SK-N-SH (cell line): ENCODE measurements at regions not wholly inside any gene's neighbourhood (a gene's known extent, or its start where the extent isn't known, plus 50 kb on each side); places are given as distances from the start of the nearest gene placed in this dataset.

Experiments used
- CHD2 ChIP-seq: fragments of 150-350 bp; IDR thresholded peaks from 2 replicates; pipeline ENCODE4 v1.6.1; 2018; ENCODE audit warnings: low read length; ENCODE audit not compliant: partially characterized antibody
- CTCF ChIP-seq: fragments of 200-600 bp; sonication (generic); IDR thresholded peaks from 2 replicates; pipeline ENCODE4 v1.6.1; 2017; ENCODE audit warnings: antibody characterized with exemption, mild to moderate bottlenecking, moderate library complexity
- EP300 ChIP-seq, 2 experiments: IDR thresholded peaks; 2 replicates each; pipeline versions ENCODE4 v1.4.0 to v1.6.1; 2012; ENCODE audit warnings: borderline replicate concordance in 1 of 2, low read depth in 1 of 2, low read length in 1 of 2
- EZH2phosphoT487 ChIP-seq: fragments of 200-600 bp; sonication (generic); IDR thresholded peaks from 2 replicates; pipeline ENCODE4 v1.6.1; 2017; ENCODE audit warnings: low read depth, mixed run types, mild to moderate bottlenecking, antibody characterized with exemption, moderate library complexity, borderline replicate concordance
- FOXJ3 ChIP-seq: sonication (generic); formaldehyde crosslinking; IDR thresholded peaks from 2 replicates; pipeline ENCODE4 v1.5.1; 2020; ENCODE audit warnings: mild to moderate bottlenecking, missing genetic modification reagents
- NRF1 ChIP-seq: IDR thresholded peaks from 2 replicates; pipeline ENCODE4 v1.6.1; 2012; ENCODE audit warnings: low read depth, mild to moderate bottlenecking, low read length
- POLR2AphosphoS5 ChIP-seq: IDR thresholded peaks from 2 replicates; pipeline ENCODE4 v1.6.1; 2012; ENCODE audit warnings: low read depth, low read length
- RCOR1 ChIP-seq: fragments of 150-350 bp; IDR thresholded peaks from 2 replicates; pipeline ENCODE4 v1.6.1; 2017; ENCODE audit warnings: antibody characterized with exemption, low read length
- RFX5 ChIP-seq: IDR thresholded peaks from 2 replicates; pipeline ENCODE4 v1.6.1; 2012; ENCODE audit warnings: mild to moderate bottlenecking, improper control_type of control experiment, low read length
- SIN3A ChIP-seq: IDR thresholded peaks from 2 replicates; pipeline ENCODE4 v1.6.1; 2012; ENCODE audit warnings: low read depth, mild to moderate bottlenecking, low read length, moderate library complexity, borderline replicate concordance
- TAF1 ChIP-seq: IDR thresholded peaks from 2 replicates; pipeline ENCODE4 v1.6.1; 2012; ENCODE audit warnings: low read depth, mild to moderate bottlenecking, low read length, moderate library complexity, borderline replicate concordance
- USF1 ChIP-seq: IDR thresholded peaks from 2 replicates; pipeline ENCODE4 v1.4.0; 2012; ENCODE audit warnings: low read depth, borderline replicate concordance
- USF2 ChIP-seq: fragments of 150-350 bp; IDR thresholded peaks from 2 replicates; pipeline ENCODE4 v1.6.1; 2017; ENCODE audit warnings: antibody characterized with exemption, low read length, low read depth, borderline replicate concordance
- YY1 ChIP-seq: IDR thresholded peaks from 2 replicates; pipeline ENCODE4 v1.4.0; 2012; ENCODE audit warnings: low read depth, mild to moderate bottlenecking

- no peak for TF ChIP-seq CTCF
- no peak for TF ChIP-seq SIN3A
- no peak for TF ChIP-seq YY1
- TF ChIP-seq FOXJ3: no peak
- no peak for TF ChIP-seq POLR2AphosphoS5
- TF ChIP-seq CHD2: no peak
- TF ChIP-seq RCOR1: no peak
- TF ChIP-seq USF2: no peak
- TF ChIP-seq RFX5: no peak
- TF ChIP-seq TAF1: no peak
- TF ChIP-seq USF1: no peak
- TF ChIP-seq EP300 (IDR thresholded peaks at IDR 0.05; ENCODE audit: borderline replicate concordance in 1 of 2, low read depth in 1 of 2, low read length in 1 of 2): no peak
- TF ChIP-seq EZH2phosphoT487: no peak
- no peak for TF ChIP-seq NRF1
Observed at GRCh38 chr2:7706791-7707190, 789.6 kb downstream of the RNF144A start.
